HG03139 (cell line): ENCODE measurements at regions not wholly inside any gene's neighbourhood (a gene's known extent, or its start where the extent isn't known, plus 50 kb on each side); places are given as distances from the start of the nearest gene placed in this dataset.
"Not testable (repeated sequence)": the region's sequence is repeated elsewhere in the genome, so short reads cannot be mapped to it uniquely, and the experiment has no call there.

Source experiments
- ATAC-seq: cut with Tn5 transposase; IDR thresholded peaks from one replicate; pipeline ENCODE4 v1.9.1; 2021; ENCODE audit not compliant: unreplicated experiment

GRCh38 chr5:126009566-126009965 is 413.6 kb upstream of the GRAMD2B start:
- no peak for ATAC-seq

GRCh38 chr5:126011526-126011925 is 411.7 kb upstream of the GRAMD2B start:
- not testable (repeated sequence) for ATAC-seq

- ATAC-seq = no peak
Observed at GRCh38 chr5:126014676-126015075, 408.5 kb upstream of the GRAMD2B start.

GRCh38 chr5:126015235-126016181 is 407.7 kb upstream of the GRAMD2B start:
- no peak for ATAC-seq

- no peak for ATAC-seq
Observed at GRCh38 chr5:126016256-126016655, 407.0 kb upstream of the GRAMD2B start.

- no peak for ATAC-seq
Observed at GRCh38 chr5:126017096-126017495, 406.1 kb upstream of the GRAMD2B start.

- no peak for ATAC-seq
Observed at GRCh38 chr5:126020770-126021169, 402.4 kb upstream of the GRAMD2B start.

- no peak for ATAC-seq
Observed at GRCh38 chr5:126023994-126024441, 399.2 kb upstream of the GRAMD2B start.

GRCh38 chr5:126027149-126027548 is 396.1 kb upstream of the GRAMD2B start:
- no peak for ATAC-seq

- ATAC-seq = no peak
Observed at GRCh38 chr5:126027652-126028051, 395.6 kb upstream of the GRAMD2B start.

- ATAC-seq = no peak
Observed at GRCh38 chr5:126028336-126028735, 394.9 kb upstream of the GRAMD2B start.

- ATAC-seq = not testable (repeated sequence)
Observed at GRCh38 chr5:126029282-126029681, 393.9 kb upstream of the GRAMD2B start.

- ATAC-seq = no peak
Observed at GRCh38 chr5:126030698-126031097, 392.5 kb upstream of the GRAMD2B start.

- ATAC-seq = no peak
Observed at GRCh38 chr5:126031989-126032716, 391.1 kb upstream of the GRAMD2B start.

- ATAC-seq = no peak
Observed at GRCh38 chr5:126043688-126044087, 379.5 kb upstream of the GRAMD2B start.

GRCh38 chr5:126044111-126044668 is 379.0 kb upstream of the GRAMD2B start:
- no peak for ATAC-seq

- ATAC-seq = no peak
Observed at GRCh38 chr5:126044931-126045565, 378.2 kb upstream of the GRAMD2B start.

GRCh38 chr5:126046318-126046717 is 376.9 kb upstream of the GRAMD2B start:
- ATAC-seq = no peak

GRCh38 chr5:126046846-126047571 is 376.2 kb upstream of the GRAMD2B start:
- ATAC-seq = no peak

- no peak for ATAC-seq
Observed at GRCh38 chr5:126052120-126052519, 371.1 kb upstream of the GRAMD2B start.
